ENCODE measurements at regions not wholly inside any gene's neighbourhood (a gene's known extent, or its start where the extent isn't known, plus 50 kb on each side); places are given as distances from the start of the nearest gene placed in this dataset.
"Not testable (repeated sequence)": the region's sequence is repeated elsewhere in the genome, so short reads cannot be mapped to it uniquely, and the experiment has no call there.

GRCh38 chr11:50182486-50182885, 149.8 kb downstream of the OR4C45 start (continued):
- no peak for TF ChIP-seq ZNF462 (CRISPR knock-in tag; IDR thresholded peaks at IDR 0.05)
- TF ChIP-seq EZH2phosphoT487 (IDR thresholded peaks at IDR 0.05; ENCODE audit: unreplicated experiment) = no peak
- TF ChIP-seq NANOG (IDR thresholded peaks at IDR 0.05; ENCODE audit: borderline replicate concordance) = no peak
- TF ChIP-seq ZNF114 (CRISPR knock-in tag; IDR thresholded peaks at IDR 0.05) = no peak
- no peak for TF ChIP-seq REST (IDR thresholded peaks at IDR 0.05; ENCODE audit: unreplicated experiment)

- H4K20me1 ChIP-seq (replicated peaks; ENCODE audit: insufficient read depth); H3F3A ChIP-seq (replicated peaks; ENCODE audit: low read depth); H3K4me2 ChIP-seq; H3K79me2 ChIP-seq (replicated peaks; ENCODE audit: insufficient read depth); H3K36me3 ChIP-seq (ENCODE audit: insufficient read depth); H3K27me3 ChIP-seq (ENCODE audit: insufficient read depth); H3K4me1 Mint-ChIP-seq; DNase-seq (ENCODE audit: low spot score); H3K9me2 ChIP-seq (ENCODE audit: insufficient read depth); H3K4me3 ChIP-seq; H2AFZ ChIP-seq; ATAC-seq; H3K27me3 Mint-ChIP-seq (ENCODE audit: insufficient read depth, low read depth, poor library complexity); H3K4me3 Mint-ChIP-seq; H3K27ac ChIP-seq (ENCODE audit: low read depth); H3K4me1 ChIP-seq (ENCODE audit: insufficient read depth); H3K27ac Mint-ChIP-seq: not testable (repeated sequence)
- Mint-ChIP-seq H3K36me3 (ENCODE audit: low read depth) (peaks cover 21% of the 10 kb centered on the region), H3K9me3 (peaks cover 79% of the 10 kb centered on the region)
These were observed 150.5 kb downstream of the OR4C45 start for GRCh38 chr11:50183170-50183569.

Measured in GM23338 (cell line).